GM10266 (cell line): ENCODE measurements at regions not wholly inside any gene's neighbourhood (a gene's known extent, or its start where the extent isn't known, plus 50 kb on each side); places are given as distances from the start of the nearest gene placed in this dataset.

Source experiments
- DNase-seq: peaks from one replicate; pipeline ENCODE4 v3.0.0; 2012; ENCODE audit errors: extremely low spot score
- CTCF ChIP-seq: IDR thresholded peaks from 2 replicates; pipeline ENCODE4 v1.5.1; 2012; ENCODE audit warnings: mild to moderate bottlenecking, low read depth; ENCODE audit not compliant: control insufficient read depth, insufficient read depth; ENCODE audit errors: missing control alignments

GRCh38 chr2:147133286-147133908, 711.4 kb upstream of the ACVR2A start:
- no peak for DNase-seq
- no peak for TF ChIP-seq CTCF

GRCh38 chr2:147125145-147125544, 719.7 kb upstream of the ACVR2A start:
- no peak for DNase-seq

GRCh38 chr2:147122944-147123343, 721.9 kb upstream of the ACVR2A start:
- no peak for TF ChIP-seq CTCF
- DNase-seq, result no peak

More at GRCh38 chr2:147125145-147125544, 719.7 kb upstream of the ACVR2A start:
- no peak for TF ChIP-seq CTCF

GRCh38 chr2:147110962-147111361, 733.9 kb upstream of the ACVR2A start:
- no peak for TF ChIP-seq CTCF
- no peak for DNase-seq

- no peak for DNase-seq
- TF ChIP-seq CTCF, result no peak
These were observed 734.5 kb upstream of the ACVR2A start for GRCh38 chr2:147110317-147110716.

GRCh38 chr2:147109291-147109690, 735.5 kb upstream of the ACVR2A start:
- no peak for TF ChIP-seq CTCF
- no peak for DNase-seq

- DNase-seq, result no peak
- no peak for TF ChIP-seq CTCF
These were observed 736.3 kb upstream of the ACVR2A start for GRCh38 chr2:147108548-147108947.
